Endothelial cell of umbilical vein (primary cell): ENCODE measurements at regions not wholly inside any gene's neighbourhood (a gene's known extent, or its start where the extent isn't known, plus 50 kb on each side); places are given as distances from the start of the nearest gene placed in this dataset.

Source experiments
- BruUV-seq: library from RNA; stranded (reverse); fragments of 400-500 nt; replicated peaks from 2 replicates; lab custom pipeline; 2021; lab: Mats Ljungman, UMichigan
- CTCF ChIA-PET: fragments of 300-600, 350-600 bp; sonication (Branson Sonifier 250); formaldehyde crosslinking; loops from one replicate; lab custom pipeline; 2021; ENCODE audit warnings: antibody characterized with exemption, inconsistent platforms; lab: Charles Lee
- POLR2A ChIA-PET: fragments of 300-600, 350-600 bp; sonication (Branson Sonifier 250); formaldehyde crosslinking; loops from one replicate; lab custom pipeline; 2021; ENCODE audit warnings: antibody characterized with exemption, inconsistent platforms; lab: Charles Lee
- DNase-seq: peaks from one replicate; pipeline ENCODE4 v3.0.0-alpha.2; 2011; ENCODE audit warnings: low read depth, low spot score
- FAIRE-seq: peaks from 2 replicates; lab custom pipeline; 2011; peaks lifted over from hg19 to GRCh38; lab: Jason Lieb, UNC
- H2AFZ ChIP-seq: 2 replicates; pipeline ENCODE4 v1.6.0; 2012; ENCODE audit warnings: low read depth, low read length, control low read depth, inconsistent platforms
- H3K27ac ChIP-seq: 2 replicates; pipeline ENCODE4 v1.5.1; 2011; ENCODE audit warnings: low read depth, mild to moderate bottlenecking, control low read depth, low read length, moderate library complexity; ENCODE audit not compliant: insufficient read depth
- H3K27me3 ChIP-seq, 2 experiments: 2 replicates each; pipeline versions ENCODE4 v1.6.0 to v1.6.1; 2011; ENCODE audit warnings: low read length in 2 of 2, mixed read lengths in 1 of 2; ENCODE audit not compliant: control insufficient read depth in 2 of 2, insufficient read depth in 2 of 2
- H3K36me3 ChIP-seq, 2 experiments: 2 replicates in 1 of 2; 3 replicates in 1 of 2; pipeline ENCODE4 v1.5.1; 2011; ENCODE audit warnings: low read length in 2 of 2, mild to moderate bottlenecking in 1 of 2, moderate library complexity in 1 of 2; ENCODE audit not compliant: control insufficient read depth in 2 of 2, insufficient read depth in 2 of 2; ENCODE audit errors: extremely low read depth in 1 of 2
- H3K4me1 ChIP-seq: 3 replicates; pipeline ENCODE4 v1.5.1; 2011; ENCODE audit warnings: mild to moderate bottlenecking, low read length; ENCODE audit not compliant: control insufficient read depth, insufficient read depth; ENCODE audit errors: extremely low read depth
- H3K4me2 ChIP-seq: 2 replicates; pipeline ENCODE4 v1.6.1; 2011; ENCODE audit warnings: low read length, control low read depth, mixed read lengths; ENCODE audit not compliant: insufficient read depth
- H3K4me3 ChIP-seq, 3 experiments: fragments of 200-600 bp in 1 of 3; sonication (generic), shearing (Covaris generic) in 1 of 3; replicated peaks in 1 of 3; 2 replicates each; pipeline ENCODE4 v1.5.1; 2011 to 2016; ENCODE audit warnings: control low read depth in 3 of 3, low read length in 3 of 3, mild to moderate bottlenecking in 2 of 3, inconsistent platforms in 1 of 3, low read depth in 1 of 3, moderate library complexity in 1 of 3; ENCODE audit not compliant: insufficient read depth in 1 of 3
- H3K79me2 ChIP-seq: 2 replicates; pipeline ENCODE4 v1.6.0; 2012; ENCODE audit warnings: low read length, inconsistent platforms; ENCODE audit not compliant: control insufficient read depth, insufficient read depth
- H3K9ac ChIP-seq: replicated peaks from 2 replicates; pipeline ENCODE3; 2011; ENCODE audit warnings: low read length, control low read depth; ENCODE audit not compliant: insufficient read depth; ENCODE audit errors: extremely low read depth
- H3K9me1 ChIP-seq: replicated peaks from 3 replicates; pipeline ENCODE4 v1.6.0; 2011; ENCODE audit warnings: mild to moderate bottlenecking, low read length; ENCODE audit not compliant: control insufficient read depth, insufficient read depth; ENCODE audit errors: extremely low read depth
- H3K9me3 ChIP-seq: replicated peaks from 2 replicates; pipeline ENCODE4 v1.5.1; 2012; ENCODE audit warnings: low read length, inconsistent platforms; ENCODE audit not compliant: control insufficient read depth, insufficient read depth
- H4K20me1 ChIP-seq: replicated peaks from 2 replicates; pipeline ENCODE3; 2011; ENCODE audit warnings: mild to moderate bottlenecking, low read length; ENCODE audit not compliant: control insufficient read depth, insufficient read depth; ENCODE audit errors: extremely low read depth
- EZH2 ChIP-seq: IDR thresholded peaks from 2 replicates; pipeline ENCODE4 v1.6.1; 2012; ENCODE audit warnings: borderline replicate concordance, low read depth, mild to moderate bottlenecking, moderate library complexity, low read length, inconsistent platforms; ENCODE audit not compliant: severe bottlenecking
- GATA2 ChIP-seq: IDR thresholded peaks from 2 replicates; pipeline ENCODE4 v1.7.0; 2011; ENCODE audit warnings: low read depth, mild to moderate bottlenecking, moderate library complexity, mixed read lengths, low read length; ENCODE audit not compliant: insufficient read length, insufficient read depth
- JUN ChIP-seq: IDR thresholded peaks from 2 replicates; pipeline ENCODE4 v1.6.1; 2011; ENCODE audit warnings: borderline replicate concordance, low read depth; ENCODE audit not compliant: insufficient read length, insufficient read depth
- POLR2A ChIP-seq: IDR thresholded peaks from 2 replicates; pipeline ENCODE4 v1.6.1; 2012; ENCODE audit warnings: low read depth, mild to moderate bottlenecking, control low read depth, low read length
- POLR2AphosphoS5 ChIP-seq: IDR thresholded peaks from 2 replicates; pipeline ENCODE4 v1.6.1; 2012; ENCODE audit warnings: low read depth, mild to moderate bottlenecking, control low read depth, low read length, moderate library complexity; ENCODE audit not compliant: insufficient read depth
- dilution Hi-C: fragments of 300-500 bp; cut with MboI; formaldehyde crosslinking; loops from one replicate; pipeline ENCODE4 v1.15.0; 2019; ENCODE audit warnings: low sequenced_read_pairs; ENCODE audit not compliant: extremely low pct_ligation_motif_present
- intact Hi-C: fragments of 100-400 bp; cut with micrococcal nuclease; formaldehyde crosslinking; loops from one replicate; pipeline ENCODE4 v1.10.0; 2022
- TF ChIP-seq, protein P1 (sequence below): IDR thresholded peaks from 2 replicates; pipeline ENCODE4 v1.6.1; 2011; ENCODE audit not compliant: insufficient read depth, insufficient read length

DNA sequence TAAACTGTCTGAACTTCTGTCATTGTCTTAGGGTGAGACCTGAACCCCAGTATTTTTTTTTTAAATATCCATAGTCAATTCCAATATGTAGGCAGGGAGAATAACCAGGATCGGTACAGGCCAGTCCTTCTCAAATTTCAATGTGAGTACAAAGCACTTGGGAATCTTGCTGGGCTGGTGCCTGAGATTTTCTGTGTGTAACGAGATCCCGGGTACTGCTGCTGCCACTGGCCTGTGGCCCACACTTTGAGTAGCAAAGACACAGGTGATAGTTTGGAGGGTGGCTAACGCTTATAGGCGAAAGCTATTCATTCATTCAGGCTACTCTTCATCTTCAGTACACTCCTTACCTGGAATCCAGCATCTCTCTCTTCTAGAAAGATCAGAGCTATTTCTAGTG, 923.6 kb upstream of the TENM3 start:
- BruUV-seq = no TSS peak
- Histone ChIP-seq H3K27me3 (no peaks in the 10 kb centered on the region), H3K4me2 (no peak overlapping the region), H3K36me3 (no peaks in the 10 kb centered on the region), H3K79me2 (no peaks in the 10 kb centered on the region), H2AFZ (no peak overlapping the region), H3K9ac (no peak overlapping the region), H3K27ac (no peak overlapping the region), H3K4me3 (no peak overlapping the region), H3K4me1 (no peaks in the 10 kb centered on the region), H3K9me1 (no peaks in the 10 kb centered on the region), H3K9me3 (no peaks in the 10 kb centered on the region), H4K20me1 (no peaks in the 10 kb centered on the region)
- DNase-seq (no peak), FAIRE-seq (no peak)
- intact Hi-C loops = no loop called here
- TF ChIP-seq, protein P1, sequence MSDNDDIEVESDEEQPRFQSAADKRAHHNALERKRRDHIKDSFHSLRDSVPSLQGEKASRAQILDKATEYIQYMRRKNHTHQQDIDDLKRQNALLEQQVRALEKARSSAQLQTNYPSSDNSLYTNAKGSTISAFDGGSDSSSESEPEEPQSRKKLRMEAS = no peak
- dilution Hi-C loops = no loop called here
- ChIA-PET CTCF (no interaction called here), POLR2A (no interaction called here)

DNA sequence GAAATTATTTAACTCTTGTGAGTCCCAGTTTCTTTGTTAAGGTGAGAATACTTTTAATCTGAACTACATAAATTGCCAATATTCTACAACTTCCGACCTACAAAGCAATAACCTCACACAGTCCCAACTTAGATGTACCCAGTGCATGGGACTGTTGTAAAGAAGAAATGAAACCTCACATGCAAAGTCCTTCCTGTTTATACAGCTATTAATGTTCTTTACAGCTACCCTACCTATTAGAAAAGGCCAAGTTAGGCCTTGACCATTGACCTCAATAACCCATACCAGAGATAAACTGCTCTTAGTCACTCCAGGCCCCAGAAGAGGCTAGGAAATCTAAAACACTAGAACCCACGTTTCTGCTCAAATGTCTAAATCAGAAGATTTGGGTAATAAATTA, 920.1 kb upstream of the TENM3 start:
- Histone ChIP-seq H3K9me3 (peaks cover 3% of the 10 kb centered on the region), H3K27me3 (no peaks in the 10 kb centered on the region), H3K36me3 (no peaks in the 10 kb centered on the region), H3K9me1 (no peaks in the 10 kb centered on the region), H3K79me2 (no peaks in the 10 kb centered on the region), H3K4me1 (no peaks in the 10 kb centered on the region), H4K20me1 (no peaks in the 10 kb centered on the region), H2AFZ (no peak overlapping the region), H3K27ac (no peak overlapping the region), H3K4me3 (no peak overlapping the region), H3K9ac (no peak overlapping the region), H3K4me2 (no peak overlapping the region)
- FAIRE-seq (no peak), DNase-seq (no peak)
- dilution Hi-C loops (no loop called here), intact Hi-C loops (no loop called here)
- TF ChIP-seq POLR2A = no peak
- no peak for TF ChIP-seq POLR2AphosphoS5
- no peak for TF ChIP-seq JUN
- TF ChIP-seq, protein P1 = no peak
- TF ChIP-seq EZH2 = no peak
- no peak for TF ChIP-seq GATA2
- BruUV-seq = no TSS peak
- POLR2A ChIA-PET = no interaction called here
- CTCF ChIA-PET = no interaction called here
